PC-9 (cell line): ENCODE measurements at regions not wholly inside any gene's neighbourhood (a gene's known extent, or its start where the extent isn't known, plus 50 kb on each side); places are given as distances from the start of the nearest gene placed in this dataset.

Experiments used
- BruUV-seq: library from RNA; stranded (reverse); fragments of 400-500 nt; replicated peaks from 2 replicates; lab custom pipeline; 2021; lab: Mats Ljungman, UMichigan
- CTCF ChIA-PET: fragments of 300-600 bp; sonication (Branson Sonifier 250); formaldehyde crosslinking; loops from one replicate; lab custom pipeline; 2022; ENCODE audit warnings: antibody characterized with exemption; lab: Charles Lee
- POLR2A ChIA-PET: fragments of 300-600 bp; sonication (Branson Sonifier 250); formaldehyde crosslinking; loops from one replicate; lab custom pipeline; 2022; ENCODE audit warnings: antibody characterized with exemption; ENCODE audit not compliant: unreplicated experiment; lab: Charles Lee
- DNase-seq, 2 experiments: peaks; one replicate each; pipeline versions ENCODE4 v3.0.0 to v3.0.0-alpha.2; 2015 to 2022; ENCODE audit warnings: mixed read lengths in 1 of 2
- H2AFZ ChIP-seq: fragments of 200-600 bp; sonication (generic); 2 replicates; pipeline ENCODE4 v1.8.1; 2017; ENCODE audit warnings: antibody characterized with exemption
- H3F3A ChIP-seq: fragments of 200-600 bp; sonication (generic); 2 replicates; pipeline ENCODE4 v1.8.1; 2017; ENCODE audit warnings: antibody characterized with exemption, mild to moderate bottlenecking, low read depth; ENCODE audit not compliant: insufficient read depth
- H3K27ac ChIP-seq: fragments of 200-600 bp; sonication (generic); 2 replicates; pipeline ENCODE4 v1.6.1; 2016; ENCODE audit warnings: mixed run types
- H3K27me3 ChIP-seq: fragments of 200-600 bp; sonication (generic); 2 replicates; pipeline ENCODE4 v1.6.1; 2016; ENCODE audit warnings: low read depth, mixed run types; ENCODE audit not compliant: insufficient read depth
- H3K36me3 ChIP-seq: fragments of 200-600 bp; sonication (generic); 2 replicates; pipeline ENCODE4 v1.6.1; 2016; ENCODE audit warnings: low read depth, mixed run types
- H3K4me1 ChIP-seq: fragments of 200-600 bp; sonication (generic); replicated peaks from 2 replicates; pipeline ENCODE4 v1.6.1; 2016; ENCODE audit warnings: mixed run types; ENCODE audit not compliant: insufficient read depth
- H3K4me2 ChIP-seq: fragments of 200-600 bp; sonication (generic); 2 replicates; pipeline ENCODE4 v1.6.1; 2017; ENCODE audit warnings: mixed run types
- H3K4me3 ChIP-seq: fragments of 200-600 bp; sonication (generic); 2 replicates; pipeline ENCODE4 v1.6.1; 2016; ENCODE audit warnings: mixed run types
- H3K79me2 ChIP-seq: fragments of 200-600 bp; sonication (generic); 2 replicates; pipeline ENCODE4 v1.6.1; 2017; ENCODE audit warnings: low read depth, mixed run types
- H3K9me2 ChIP-seq: fragments of 200-600 bp; sonication (generic); 2 replicates; pipeline ENCODE4 v1.8.1; 2017; ENCODE audit warnings: mild to moderate bottlenecking; ENCODE audit not compliant: insufficient read depth
- H3K9me3 ChIP-seq: fragments of 200-600 bp; sonication (generic); 2 replicates; pipeline ENCODE4 v1.8.1; 2016; ENCODE audit warnings: low read depth; ENCODE audit not compliant: insufficient read depth
- H4K20me1 ChIP-seq: fragments of 200-600 bp; sonication (generic); 2 replicates; pipeline ENCODE4 v1.8.1; 2017; ENCODE audit not compliant: insufficient read depth
- EZH2 ChIP-seq: fragments of 200-600 bp; sonication (generic); IDR thresholded peaks from 2 replicates; pipeline ENCODE4 v1.8.0; 2017; ENCODE audit warnings: antibody characterized with exemption, low read depth
- intact Hi-C: fragments of 100-400 bp; cut with micrococcal nuclease; formaldehyde crosslinking; loops from one replicate; pipeline ENCODE4 v1.10.0; 2022; ENCODE audit not compliant: unreplicated experiment
- TF ChIP-seq, protein P1 (sequence below): fragments of 200-600 bp; sonication (generic); conservative IDR thresholded peaks from 2 replicates; pipeline ENCODE4 v1.6.1; 2017; ENCODE audit warnings: mixed run types, antibody characterized with exemption, mild to moderate bottlenecking, moderate library complexity

DNA sequence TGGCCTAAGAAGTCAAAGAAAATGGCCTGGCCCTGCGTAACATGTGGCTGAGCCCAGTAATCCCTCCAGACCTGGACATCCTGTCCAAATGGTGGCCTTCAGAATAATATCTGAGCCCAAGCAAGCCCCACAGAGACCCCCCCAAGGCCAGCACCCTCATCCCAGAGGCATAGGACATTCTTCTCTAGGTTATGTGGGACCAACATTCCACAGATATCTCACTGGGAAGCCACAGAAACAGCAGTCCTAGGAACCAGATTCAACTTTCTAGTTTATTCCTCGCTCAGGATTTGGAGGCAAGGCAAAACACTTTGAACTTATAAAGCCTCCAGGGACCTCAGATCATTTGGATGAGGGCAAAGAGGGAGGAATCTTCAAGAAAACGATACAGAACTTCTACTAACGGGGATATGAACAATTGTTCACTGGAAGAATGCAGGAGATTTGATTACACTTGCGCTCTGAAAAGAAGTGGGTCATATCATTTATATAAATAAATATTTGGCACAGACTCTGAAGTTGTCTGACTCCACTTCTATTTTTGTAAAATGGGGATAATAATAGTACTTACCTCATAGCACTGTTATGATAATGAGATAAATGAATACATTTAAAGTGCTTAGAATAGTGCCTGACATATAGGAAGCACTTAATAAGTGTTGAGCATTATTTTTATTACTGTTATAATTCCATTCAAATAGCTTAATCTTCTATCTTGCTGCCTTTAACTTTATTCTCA lies 171.5 kb downstream of the NUAK1 start:
- no peak overlapping the region for H3K4me3 ChIP-seq
- no peaks in the 10 kb centered on the region for H3K9me3 ChIP-seq
- H3K27me3 ChIP-seq, result no peaks in the 10 kb centered on the region
- BruUV-seq, result no TSS peak
- intact Hi-C loops, result no loop called here
- H3K4me2 ChIP-seq, result no peak overlapping the region
- no peak for DNase-seq
- H3F3A ChIP-seq, result no peaks in the 10 kb centered on the region
- no peaks in the 10 kb centered on the region for H4K20me1 ChIP-seq
- ChIA-PET CTCF (no interaction called here), POLR2A (no interaction called here)
- no peaks in the 10 kb centered on the region for H3K79me2 ChIP-seq
- no peak overlapping the region for H2AFZ ChIP-seq
- H3K27ac ChIP-seq, result no peak overlapping the region
- TF ChIP-seq, protein P1, sequence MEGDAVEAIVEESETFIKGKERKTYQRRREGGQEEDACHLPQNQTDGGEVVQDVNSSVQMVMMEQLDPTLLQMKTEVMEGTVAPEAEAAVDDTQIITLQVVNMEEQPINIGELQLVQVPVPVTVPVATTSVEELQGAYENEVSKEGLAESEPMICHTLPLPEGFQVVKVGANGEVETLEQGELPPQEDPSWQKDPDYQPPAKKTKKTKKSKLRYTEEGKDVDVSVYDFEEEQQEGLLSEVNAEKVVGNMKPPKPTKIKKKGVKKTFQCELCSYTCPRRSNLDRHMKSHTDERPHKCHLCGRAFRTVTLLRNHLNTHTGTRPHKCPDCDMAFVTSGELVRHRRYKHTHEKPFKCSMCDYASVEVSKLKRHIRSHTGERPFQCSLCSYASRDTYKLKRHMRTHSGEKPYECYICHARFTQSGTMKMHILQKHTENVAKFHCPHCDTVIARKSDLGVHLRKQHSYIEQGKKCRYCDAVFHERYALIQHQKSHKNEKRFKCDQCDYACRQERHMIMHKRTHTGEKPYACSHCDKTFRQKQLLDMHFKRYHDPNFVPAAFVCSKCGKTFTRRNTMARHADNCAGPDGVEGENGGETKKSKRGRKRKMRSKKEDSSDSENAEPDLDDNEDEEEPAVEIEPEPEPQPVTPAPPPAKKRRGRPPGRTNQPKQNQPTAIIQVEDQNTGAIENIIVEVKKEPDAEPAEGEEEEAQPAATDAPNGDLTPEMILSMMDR, result no peak
- TF ChIP-seq EZH2, result no peak
- H3K9me2 ChIP-seq, result no peaks in the 10 kb centered on the region
- no peaks in the 10 kb centered on the region for H3K36me3 ChIP-seq
- no peaks in the 10 kb centered on the region for H3K4me1 ChIP-seq

DNA sequence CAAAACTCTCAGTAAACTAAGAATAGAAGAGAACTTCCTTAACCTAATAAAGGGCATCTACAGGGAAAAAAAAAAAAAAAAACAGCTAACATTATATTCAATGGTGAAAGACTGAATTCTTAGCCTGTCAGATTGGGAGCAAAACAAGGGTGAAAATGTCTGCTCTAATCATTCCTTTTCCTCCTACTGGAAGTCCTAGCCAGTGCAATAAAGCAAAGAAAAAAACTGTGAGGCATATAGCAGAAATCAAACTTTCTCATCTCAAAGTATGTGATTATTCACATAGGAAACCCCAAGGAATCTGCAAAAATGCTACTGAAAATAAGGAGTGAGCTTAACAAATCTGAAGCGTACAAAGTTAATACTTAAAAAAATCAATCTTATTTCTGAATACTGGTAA lies 170.7 kb downstream of the NUAK1 start:
- Histone ChIP-seq H3F3A (no peaks in the 10 kb centered on the region), H3K4me2 (no peak overlapping the region), H3K27me3 (no peaks in the 10 kb centered on the region), H3K79me2 (no peaks in the 10 kb centered on the region), H3K4me3 (no peak overlapping the region), H3K27ac (no peak overlapping the region), H3K36me3 (no peaks in the 10 kb centered on the region), H2AFZ (no peak overlapping the region), H4K20me1 (no peaks in the 10 kb centered on the region), H3K9me2 (no peaks in the 10 kb centered on the region), H3K9me3 (no peaks in the 10 kb centered on the region), H3K4me1 (no peaks in the 10 kb centered on the region)
- no peak for DNase-seq
- no TSS peak for BruUV-seq
- TF ChIP-seq, protein P1, result no peak
- TF ChIP-seq EZH2, result no peak
- ChIA-PET CTCF (no interaction called here), POLR2A (no interaction called here)
- intact Hi-C loops, result no loop called here

DNA sequence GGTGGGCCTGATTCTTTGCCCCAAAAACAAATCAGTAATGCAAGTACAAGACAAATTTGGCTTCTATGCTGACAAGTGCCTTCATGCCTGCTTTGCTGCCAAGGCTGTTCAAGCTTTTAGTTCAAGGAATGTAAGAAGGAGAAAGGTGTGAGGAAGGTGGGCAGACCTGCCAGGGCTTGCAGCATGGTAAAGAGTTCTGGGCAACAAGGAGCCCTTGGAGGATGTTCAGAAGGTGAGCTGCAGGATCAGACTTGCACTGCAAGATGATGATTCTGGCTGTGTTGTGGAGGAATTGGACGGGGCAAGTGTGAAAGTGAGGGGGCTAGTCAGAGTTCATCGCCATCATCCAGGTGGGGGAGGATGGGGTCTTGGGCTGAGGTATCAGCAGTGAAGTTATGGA lies 167.9 kb downstream of the NUAK1 start:
- no TSS peak for BruUV-seq
- no peaks in the 10 kb centered on the region for H3K9me2 ChIP-seq
- ChIA-PET CTCF (interaction anchor here (0.6 kb wide), 1 partner anchor 136 kb away, joined by 3 read pairs; no protein-coding TSS in a partner anchor), POLR2A (no interaction called here)
- no peaks in the 10 kb centered on the region for H3K79me2 ChIP-seq
- H3K9me3 ChIP-seq, result no peaks in the 10 kb centered on the region
- no peak for DNase-seq
- no peaks in the 10 kb centered on the region for H3K4me1 ChIP-seq
- no peaks in the 10 kb centered on the region for H3K36me3 ChIP-seq
- H3K27ac ChIP-seq, result no peak overlapping the region
- intact Hi-C loops, result no loop called here
- TF ChIP-seq, protein P1, result no peak
- no peak for TF ChIP-seq EZH2
- no peak overlapping the region for H3K4me2 ChIP-seq
- no peaks in the 10 kb centered on the region for H4K20me1 ChIP-seq
- H3K27me3 ChIP-seq, result no peaks in the 10 kb centered on the region
- H3K4me3 ChIP-seq, result no peak overlapping the region
- H2AFZ ChIP-seq, result no peak overlapping the region
- H3F3A ChIP-seq, result no peaks in the 10 kb centered on the region
